Muscle layer of duodenum (tissue), 2 donors: ENCODE measurements at regions not wholly inside any gene's neighbourhood (a gene's known extent, or its start where the extent isn't known, plus 50 kb on each side); places are given as distances from the start of the nearest gene placed in this dataset.

Source experiments
- H3K27ac ChIP-seq: one replicate; pipeline ENCODE4 v1.7.0; 2013; ENCODE audit warnings: mild to moderate bottlenecking, low read length
- H3K27me3 ChIP-seq: one replicate; pipeline ENCODE4 v1.7.0; 2013; ENCODE audit warnings: low read depth, mild to moderate bottlenecking, control low read depth, low read length
- H3K36me3 ChIP-seq, 2 donors: one replicate each; pipeline ENCODE4 v1.7.0; 2013; ENCODE audit warnings: low read length in 2 of 2, control low read depth in 1 of 2, mild to moderate bottlenecking in 1 of 2; ENCODE audit not compliant: insufficient read depth in 2 of 2, control insufficient read depth in 1 of 2
- H3K4me1 ChIP-seq, 2 donors: one replicate each; pipeline ENCODE4 v1.7.0; 2013; ENCODE audit warnings: low read length in 2 of 2, mild to moderate bottlenecking in 2 of 2, control low read depth in 1 of 2, moderate library complexity in 1 of 2; ENCODE audit not compliant: insufficient read depth in 2 of 2, control insufficient read depth in 1 of 2
- H3K4me3 ChIP-seq, 2 donors: one replicate each; pipeline ENCODE4 v1.7.0; 2013; ENCODE audit warnings: low read length in 2 of 2, low read depth in 1 of 2, mild to moderate bottlenecking in 1 of 2
- H3K9me3 ChIP-seq, 2 donors: one replicate each; pipeline ENCODE4 v1.7.0; 2013; ENCODE audit warnings: low read length in 2 of 2, control low read depth in 1 of 2, mild to moderate bottlenecking in 1 of 2; ENCODE audit not compliant: control insufficient read depth in 1 of 2
- donor health status: healthy.

GRCh38 chr3:14274999-14275961 is 96.7 kb downstream of the LSM3 start:
- Histone ChIP-seq H3K9me3 (no peaks in the 10 kb centered on the region), H3K27me3 (no peaks in the 10 kb centered on the region), H3K4me1 (no peaks in the 10 kb centered on the region), H3K36me3 (no peaks in the 10 kb centered on the region), H3K4me3 (no peak overlapping the region), H3K27ac (no peak overlapping the region)

- Histone ChIP-seq H3K4me1 (no peaks in the 10 kb centered on the region), H3K4me3 (no peak overlapping the region), H3K27ac (no peak overlapping the region), H3K36me3 (no peaks in the 10 kb centered on the region), H3K27me3 (no peaks in the 10 kb centered on the region), H3K9me3 (no peaks in the 10 kb centered on the region)
Measured at GRCh38 chr3:14275962-14276909, 97.6 kb downstream of the LSM3 start.

DNA sequence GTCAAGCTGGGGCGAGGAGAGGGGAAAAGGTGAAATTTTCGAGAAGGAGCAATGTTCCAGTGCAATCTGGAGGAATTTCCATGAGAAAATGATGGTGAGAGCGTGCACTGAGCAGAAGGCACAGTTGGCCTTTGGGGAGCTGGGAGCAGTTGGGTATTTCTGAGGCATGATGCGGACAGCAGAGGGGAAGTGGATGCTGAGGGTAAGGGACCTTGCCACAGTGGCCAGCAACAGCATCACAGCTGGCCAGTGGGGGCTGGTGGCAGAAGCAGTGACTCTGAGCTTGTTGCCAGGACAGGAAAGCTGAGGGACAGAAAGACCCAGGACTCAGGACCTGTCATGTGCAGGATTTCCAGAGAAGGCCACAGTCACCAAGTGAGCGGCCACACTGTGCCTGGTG is 98.9 kb downstream of the LSM3 start:
- Histone ChIP-seq H3K36me3 (no peaks in the 10 kb centered on the region), H3K27ac (no peak overlapping the region), H3K4me3 (no peak overlapping the region), H3K9me3 (no peaks in the 10 kb centered on the region), H3K4me1 (no peaks in the 10 kb centered on the region), H3K27me3 (no peaks in the 10 kb centered on the region)

DNA sequence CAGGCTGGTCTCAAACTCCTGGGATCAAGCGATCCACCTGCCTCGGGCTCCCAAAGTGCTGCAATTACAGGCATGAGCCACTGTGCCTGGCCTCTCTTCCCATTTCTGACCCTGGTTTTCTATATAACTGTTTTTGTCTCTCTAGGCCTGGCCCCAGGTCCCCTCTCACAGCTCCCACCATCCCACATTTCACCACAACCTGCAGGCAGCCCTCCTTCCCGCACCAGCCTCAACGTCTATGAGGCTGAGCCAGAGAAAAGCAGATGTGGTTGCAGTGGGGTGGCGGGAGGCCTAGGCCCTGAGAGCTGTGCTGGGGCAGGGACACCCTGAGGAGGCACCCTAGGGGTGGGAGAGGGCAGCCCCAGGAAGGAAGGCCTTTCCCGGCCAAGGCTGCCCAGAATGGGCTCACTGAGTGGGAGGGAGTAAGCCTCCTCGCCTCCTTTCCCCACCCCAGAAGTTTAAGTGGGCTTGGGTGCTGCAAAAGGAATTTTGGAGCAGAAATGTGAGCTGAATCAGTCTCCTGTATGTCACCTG is 99.7 kb downstream of the LSM3 start:
- no peaks in the 10 kb centered on the region for H3K36me3 ChIP-seq
- no peak overlapping the region for H3K27ac ChIP-seq
- no peaks in the 10 kb centered on the region for H3K4me1 ChIP-seq
- H3K4me3 ChIP-seq: no peak overlapping the region
- H3K9me3 ChIP-seq: no peaks in the 10 kb centered on the region
- H3K27me3 ChIP-seq: no peaks in the 10 kb centered on the region

DNA sequence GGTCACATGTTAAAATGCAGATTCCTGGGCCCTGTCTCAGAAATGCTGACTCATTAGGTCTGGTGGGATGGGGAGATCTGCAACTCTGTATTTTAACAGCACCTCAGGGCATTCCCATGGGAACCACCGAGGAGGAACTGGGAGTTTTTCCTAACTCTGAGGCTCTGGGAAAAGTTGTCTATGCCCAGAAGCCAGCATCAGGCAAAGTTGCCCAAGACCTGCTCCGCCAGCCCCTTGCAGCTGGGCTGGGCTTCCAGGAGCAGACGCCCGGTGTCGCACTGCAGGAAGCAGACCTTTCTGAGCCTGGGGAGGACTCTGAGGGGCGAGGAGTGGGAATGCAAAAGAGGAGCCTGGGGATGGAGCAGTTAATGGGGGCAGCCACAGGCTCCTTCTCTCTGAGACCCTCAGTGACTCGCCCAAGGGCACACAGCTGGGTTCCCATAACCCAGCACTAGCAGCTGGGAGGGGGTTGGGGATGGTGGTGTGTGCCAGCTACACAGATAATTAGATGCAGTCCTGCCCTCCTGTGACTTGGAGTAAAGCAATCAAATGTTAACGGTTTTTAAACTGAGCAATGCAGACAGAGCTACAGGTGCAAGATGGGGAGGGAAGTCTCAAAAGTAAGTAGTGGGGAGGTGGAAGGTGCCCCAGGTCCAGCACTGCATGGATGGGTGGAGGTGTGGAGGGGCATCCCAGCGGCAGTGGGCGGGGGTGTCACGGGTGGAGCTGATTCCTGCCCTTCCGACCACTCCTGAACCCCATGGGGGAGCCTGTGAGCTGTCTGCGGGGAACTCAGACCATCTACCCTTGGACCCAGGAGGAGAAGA is 100.4 kb downstream of the LSM3 start:
- Histone ChIP-seq H3K27me3 (no peaks in the 10 kb centered on the region), H3K9me3 (no peaks in the 10 kb centered on the region), H3K4me1 (no peaks in the 10 kb centered on the region), H3K27ac (no peak overlapping the region), H3K4me3 (no peak overlapping the region), H3K36me3 (no peaks in the 10 kb centered on the region)

DNA sequence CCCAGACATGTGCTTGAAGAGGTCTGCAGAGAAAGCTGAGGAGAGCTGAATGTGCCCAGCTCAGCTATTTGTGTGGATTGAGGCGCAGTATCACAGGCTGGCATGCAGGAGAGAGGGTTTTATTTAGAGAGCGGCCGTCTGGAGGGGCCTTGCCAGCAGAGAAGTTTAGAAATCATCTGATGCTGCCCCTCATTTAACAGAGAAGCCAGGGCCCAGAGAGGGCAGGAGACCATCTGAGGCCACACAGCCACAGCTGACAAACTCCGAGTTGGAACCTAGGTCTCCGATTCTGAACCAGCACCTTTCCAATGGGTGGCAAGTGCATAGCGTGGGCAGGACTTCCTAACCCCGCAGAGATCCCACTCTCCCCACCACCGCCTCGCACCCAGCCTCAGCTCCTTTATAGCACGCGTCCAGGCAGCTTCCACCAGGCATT is 101.0 kb downstream of the LSM3 start:
- H3K4me1 ChIP-seq: no peaks in the 10 kb centered on the region
- H3K27me3 ChIP-seq: no peaks in the 10 kb centered on the region

DNA sequence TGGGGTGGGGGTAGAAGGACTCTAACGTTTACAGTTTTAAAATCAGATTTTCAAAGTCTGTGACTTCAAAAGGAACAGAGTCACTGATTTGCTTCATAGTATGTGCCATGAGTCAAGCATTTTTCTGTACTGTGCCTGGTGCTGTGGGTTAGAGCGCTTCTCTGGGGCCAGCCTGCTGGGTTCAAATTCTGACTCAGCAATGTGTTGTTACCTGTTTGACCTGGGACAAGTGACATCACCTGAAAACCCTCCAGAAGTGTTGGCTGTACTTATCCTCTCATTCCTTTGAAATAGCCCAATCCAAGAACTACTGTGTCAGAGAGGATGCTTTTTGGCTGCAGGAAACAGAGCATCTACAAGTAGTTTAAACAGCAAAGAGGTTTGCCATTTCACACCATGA is 101.7 kb downstream of the LSM3 start:
- H3K36me3 ChIP-seq: no peaks in the 10 kb centered on the region
- H3K27ac ChIP-seq: no peak overlapping the region
- no peaks in the 10 kb centered on the region for H3K4me1 ChIP-seq
- no peaks in the 10 kb centered on the region for H3K27me3 ChIP-seq
- no peak overlapping the region for H3K4me3 ChIP-seq
- H3K9me3 ChIP-seq: no peaks in the 10 kb centered on the region

More for the DNA sequence above, 101.0 kb downstream of the LSM3 start:
- no peaks in the 10 kb centered on the region for H3K9me3 ChIP-seq
- H3K4me3 ChIP-seq: no peak overlapping the region
- H3K36me3 ChIP-seq: no peaks in the 10 kb centered on the region
- H3K27ac ChIP-seq: no peak overlapping the region

GRCh38 chr3:14281053-14281452 is 102.4 kb downstream of the LSM3 start:
- no peak overlapping the region for H3K4me3 ChIP-seq
- H3K27ac ChIP-seq: no peak overlapping the region
- no peaks in the 10 kb centered on the region for H3K27me3 ChIP-seq
- no peaks in the 10 kb centered on the region for H3K4me1 ChIP-seq
- H3K36me3 ChIP-seq: no peaks in the 10 kb centered on the region
- H3K9me3 ChIP-seq: no peaks in the 10 kb centered on the region

DNA sequence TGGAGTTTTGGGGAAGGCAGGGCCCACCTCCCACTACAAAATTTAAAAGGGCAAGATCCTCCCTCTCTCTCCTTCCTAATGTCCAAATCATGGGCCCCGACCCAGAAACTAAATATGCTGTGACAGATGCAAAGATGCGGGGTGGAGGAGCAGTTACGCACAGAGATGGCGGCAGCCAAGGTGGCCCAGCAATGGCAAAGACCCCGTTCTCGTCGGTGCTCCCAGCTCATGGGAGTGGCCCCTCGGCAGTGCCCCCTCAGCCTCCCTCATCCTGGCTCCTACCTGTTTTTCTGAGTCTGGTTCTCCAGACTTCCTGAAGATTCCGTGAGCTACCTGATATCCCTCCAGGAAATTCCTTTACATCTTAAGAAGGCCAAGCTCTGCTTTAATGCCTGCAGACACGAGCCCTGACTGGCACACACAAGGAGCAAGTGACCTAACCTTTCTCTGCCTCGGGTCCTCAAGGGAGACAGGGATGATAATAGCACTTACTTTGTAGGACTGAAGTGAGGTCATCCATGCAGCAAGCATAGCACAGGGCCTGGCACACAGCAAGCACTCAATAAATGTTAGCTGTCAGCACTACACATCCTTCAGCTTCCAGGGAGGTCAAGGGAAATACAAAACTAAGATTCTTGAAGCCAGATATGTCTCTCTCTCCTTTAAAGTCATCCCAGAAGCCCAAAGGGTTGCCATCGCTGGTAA is 103.5 kb downstream of the LSM3 start:
- Histone ChIP-seq H3K36me3 (no peaks in the 10 kb centered on the region), H3K4me1 (no peaks in the 10 kb centered on the region), H3K27ac (no peak overlapping the region), H3K27me3 (no peaks in the 10 kb centered on the region), H3K4me3 (no peak overlapping the region), H3K9me3 (no peaks in the 10 kb centered on the region)

- Histone ChIP-seq H3K4me1 (no peaks in the 10 kb centered on the region), H3K9me3 (no peaks in the 10 kb centered on the region), H3K27me3 (no peaks in the 10 kb centered on the region), H3K4me3 (no peak overlapping the region), H3K27ac (no peak overlapping the region), H3K36me3 (no peaks in the 10 kb centered on the region)
Measured at GRCh38 chr3:14282706-14283075, 104.1 kb downstream of the LSM3 start.
